Umbilical cord (tissue), 1 donor: ENCODE measurements at regions not wholly inside any gene's neighbourhood (a gene's known extent, or its start where the extent isn't known, plus 50 kb on each side); places are given as distances from the start of the nearest gene placed in this dataset.
A peak's percentile ranks its signal among the peaks of the same experiment; 100 is the strongest.

Experiments
- DNase-seq: peaks from one replicate; pipeline ENCODE4 v3.0.0-alpha.2; 2015; ENCODE audit warnings: low spot score

DNA sequence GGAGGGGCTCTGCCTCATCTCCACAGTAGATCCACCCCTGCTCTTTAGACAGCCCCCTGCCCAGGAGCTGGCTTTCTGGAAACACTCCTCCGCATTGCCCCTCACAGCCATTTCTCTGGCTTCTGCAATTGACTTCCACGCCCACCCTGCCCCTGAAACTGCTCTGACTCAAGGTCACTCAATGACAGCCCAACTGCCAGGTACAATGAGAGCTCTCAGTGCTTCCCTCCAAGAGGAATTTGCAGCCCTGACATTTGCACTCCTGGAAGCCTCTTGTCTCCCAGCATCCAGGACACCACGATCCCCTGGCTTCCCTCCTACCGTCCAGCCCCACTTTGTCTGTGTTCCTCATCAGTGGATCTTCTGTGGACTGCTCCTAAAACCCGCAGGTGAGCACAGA, 421.5 kb downstream of the SOX9 start:
- no peak for DNase-seq

DNA sequence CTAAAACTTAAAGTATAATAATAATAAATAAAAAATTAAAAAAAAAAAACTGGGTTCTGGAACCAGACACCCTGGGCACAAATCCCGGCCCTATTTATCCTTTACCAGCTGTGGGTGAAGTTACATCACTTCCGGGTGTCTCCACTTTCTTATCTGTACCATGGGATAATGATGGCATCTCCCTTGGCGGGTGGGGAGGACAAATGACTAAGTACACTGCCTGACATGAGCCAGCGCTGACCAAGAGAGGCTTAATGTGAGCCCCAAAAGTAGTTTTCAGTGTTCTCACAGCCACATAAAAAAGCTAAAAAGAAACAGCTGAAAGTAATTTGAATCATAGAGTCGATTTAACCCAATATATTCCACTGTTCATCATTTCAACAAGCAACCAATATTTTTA, 424.9 kb downstream of the SOX9 start:
- peak; percentile 60 for DNase-seq

DNA sequence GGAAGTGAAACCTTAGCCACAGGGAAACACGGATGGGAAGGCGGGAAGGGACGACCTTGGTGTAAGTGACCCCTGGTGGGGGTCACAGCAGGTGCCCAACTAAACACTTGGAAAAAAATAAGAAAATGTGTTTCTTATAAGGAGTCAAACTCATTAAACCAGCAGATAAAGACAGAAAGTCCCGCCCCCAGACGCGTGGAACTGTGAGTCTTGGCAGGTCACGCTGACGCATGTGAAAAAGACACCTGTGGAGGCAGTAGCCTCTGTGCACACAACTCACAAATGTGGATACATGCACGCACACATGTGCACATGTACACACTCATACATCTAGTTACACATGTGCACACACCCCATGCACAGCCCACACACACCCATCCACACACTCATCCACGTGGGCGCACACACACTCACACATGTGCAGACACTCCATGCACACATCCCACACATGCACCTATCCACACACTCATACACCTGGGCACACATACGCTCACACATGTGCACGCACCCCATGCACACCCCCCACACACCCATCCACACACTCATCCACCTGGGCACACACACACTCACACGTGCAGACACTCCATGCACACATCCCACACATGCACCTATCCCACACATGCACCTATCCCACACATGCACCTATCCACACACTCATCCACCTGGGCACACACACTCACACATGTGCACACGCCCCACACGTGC, 432.4 kb downstream of the SOX9 start:
- DNase-seq: no peak

DNA sequence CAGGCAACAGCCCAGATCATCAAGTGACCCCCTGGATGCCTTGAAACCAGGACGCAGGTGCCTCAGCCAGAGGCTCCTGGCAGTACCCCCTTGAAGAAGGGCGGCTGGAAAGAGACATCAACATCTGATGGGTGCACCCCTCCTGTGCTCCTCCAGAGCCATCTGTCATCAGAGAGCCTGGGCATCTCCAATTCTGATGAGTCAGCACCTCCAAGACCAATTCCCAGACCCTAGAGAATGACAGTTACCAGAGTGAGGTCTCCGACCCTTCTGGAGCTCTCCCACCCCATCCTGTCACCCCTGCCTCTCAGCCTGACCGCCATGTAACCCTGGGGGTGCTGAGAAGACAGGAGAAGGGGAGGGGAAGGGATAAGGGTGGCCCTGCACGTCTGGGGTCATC, 433.7 kb downstream of the SOX9 start:
- no peak for DNase-seq

DNA sequence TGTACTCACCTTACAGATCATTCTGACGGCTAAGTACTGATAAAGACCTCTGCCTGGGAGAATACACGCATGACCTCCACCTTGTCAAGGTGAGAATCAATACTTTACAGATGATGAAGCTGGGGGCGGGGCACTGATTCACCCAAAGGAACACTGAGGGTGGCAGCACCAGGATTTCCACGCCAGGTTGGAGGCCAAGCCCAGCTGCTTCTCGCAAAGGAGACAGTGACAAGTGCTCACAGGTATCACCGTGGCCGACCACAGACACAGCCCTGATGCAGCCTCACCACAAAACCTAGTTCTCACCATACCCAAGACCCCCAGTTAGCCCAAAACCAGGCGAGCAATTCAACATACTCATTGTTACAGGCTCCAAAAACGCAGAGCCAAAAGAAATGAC, 434.2 kb downstream of the SOX9 start:
- no peak for DNase-seq

DNA sequence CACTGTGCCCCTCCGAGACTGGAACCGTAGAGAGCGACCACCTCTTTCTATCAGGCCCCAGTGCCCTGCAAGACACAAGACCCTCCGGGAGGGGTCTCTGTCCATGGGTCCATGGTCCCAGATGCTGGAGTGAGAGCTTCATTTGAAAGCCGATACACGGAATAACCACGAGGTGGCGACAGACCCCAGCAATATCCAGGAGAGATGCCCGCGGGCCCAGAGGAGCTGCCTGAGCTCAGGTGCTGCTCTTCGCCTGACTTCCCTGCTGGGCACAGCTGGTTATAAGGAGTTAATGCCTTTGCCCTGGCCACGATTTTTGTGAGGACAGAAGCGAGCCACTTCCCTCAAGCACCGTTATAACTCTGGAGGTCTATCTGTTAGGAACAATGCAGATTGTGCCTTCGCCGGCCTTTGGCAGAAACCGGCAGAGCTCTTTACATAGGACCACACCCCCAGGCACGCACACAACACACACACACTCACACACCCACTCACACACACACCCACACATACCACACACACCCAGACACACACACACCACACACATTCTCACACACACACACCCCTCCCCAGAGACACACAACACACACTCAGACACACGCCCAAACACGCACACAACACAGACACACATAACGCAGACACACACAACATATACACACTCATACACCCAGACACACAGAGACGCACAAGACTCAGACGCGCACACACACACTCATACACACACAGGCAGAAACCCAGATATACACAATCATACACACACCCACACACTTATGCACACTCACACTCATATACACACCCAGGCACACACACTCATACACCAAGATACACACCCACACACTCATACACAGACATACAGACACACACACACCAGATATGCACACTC, 436.4 kb downstream of the SOX9 start:
- DNase-seq: peak; percentile 59

DNA sequence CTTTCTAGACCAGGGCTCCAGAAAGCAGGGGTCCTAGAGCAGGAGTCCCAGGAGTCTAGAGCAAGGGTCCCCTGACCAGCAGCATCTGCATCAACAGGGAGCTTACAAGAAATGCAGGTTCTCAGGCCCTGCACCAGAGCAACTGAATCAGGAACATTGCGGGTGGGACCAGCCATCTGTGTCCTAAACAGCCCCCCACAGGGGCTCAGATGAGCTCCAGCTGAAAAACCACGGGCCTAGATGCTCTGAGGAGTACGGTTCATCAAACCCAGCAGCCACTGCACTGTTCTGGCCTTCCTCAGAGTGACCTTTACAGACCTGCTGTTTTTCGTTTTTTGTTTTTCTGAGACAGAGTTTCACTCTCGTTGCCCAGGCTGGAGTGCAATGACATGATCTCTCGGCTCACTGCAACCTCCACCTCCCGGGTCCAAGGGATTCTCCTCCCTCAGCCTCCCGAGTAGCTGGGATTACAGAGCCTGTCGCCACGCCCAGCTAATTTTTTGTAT, 438.2 kb downstream of the SOX9 start:
- no peak for DNase-seq

DNA sequence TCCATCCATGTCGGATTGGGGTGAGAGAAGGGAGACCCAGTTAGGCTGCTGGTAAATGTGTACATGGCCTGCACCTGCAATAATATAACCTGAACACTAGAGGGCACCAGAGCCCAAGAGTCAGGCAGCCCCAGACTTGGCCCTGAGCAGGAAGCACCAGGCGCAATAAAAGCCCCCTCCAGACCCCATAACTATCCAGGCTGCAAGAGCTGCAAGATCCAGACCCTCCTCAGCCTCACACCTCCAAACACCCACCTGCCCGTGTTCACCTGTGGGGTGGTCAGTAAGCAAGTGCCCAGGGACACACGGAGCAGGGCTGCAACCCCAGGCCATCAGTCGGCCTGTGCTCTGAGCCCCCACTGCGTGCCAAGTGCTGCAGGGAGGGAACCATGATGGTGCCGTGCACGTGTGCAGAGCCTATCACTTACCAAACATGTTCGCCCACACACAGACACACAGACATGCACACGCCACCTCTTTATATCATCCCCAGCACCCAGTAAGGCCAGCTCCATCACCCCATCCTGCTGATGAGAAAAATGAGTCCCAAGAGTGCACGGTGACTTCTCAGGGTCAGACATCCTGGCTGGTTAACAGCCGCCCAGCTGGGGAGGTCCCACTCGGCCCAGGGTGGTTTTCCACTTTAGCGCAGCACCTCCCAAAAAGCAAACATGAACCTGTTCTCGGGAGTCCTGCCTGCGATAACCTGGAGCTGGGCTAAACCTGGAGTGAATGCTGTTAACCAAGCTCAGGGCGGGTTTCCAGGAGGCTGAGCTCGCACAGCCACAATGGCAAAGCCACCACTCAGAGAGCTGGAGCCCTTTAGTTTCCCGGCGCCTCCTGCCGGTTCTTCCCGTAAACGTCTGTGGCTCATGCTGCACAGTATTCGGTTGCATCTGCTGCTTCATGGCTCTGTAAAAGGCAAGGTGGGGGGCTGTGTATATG, 439.8 kb downstream of the SOX9 start:
- peak; percentile 38 for DNase-seq

DNA sequence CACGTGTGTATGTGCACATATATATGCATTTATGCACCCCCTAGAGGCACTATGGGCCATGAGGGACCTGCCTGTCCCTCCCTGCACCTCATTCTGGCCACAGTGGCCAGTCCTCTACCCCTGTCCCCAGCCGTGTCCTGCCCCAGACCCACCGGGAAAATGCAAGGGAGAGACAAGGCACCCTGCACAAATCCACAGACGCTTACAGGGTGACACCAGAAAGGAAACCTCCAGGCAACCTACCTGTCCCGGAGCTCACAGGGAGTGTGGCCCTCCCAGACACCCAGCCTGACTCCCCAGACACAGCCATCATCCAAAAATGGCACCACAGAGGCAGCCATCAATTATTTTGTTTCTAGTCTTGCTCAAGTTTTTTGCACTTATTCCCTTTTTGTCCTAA, 440.4 kb downstream of the SOX9 start:
- DNase-seq: no peak

DNA sequence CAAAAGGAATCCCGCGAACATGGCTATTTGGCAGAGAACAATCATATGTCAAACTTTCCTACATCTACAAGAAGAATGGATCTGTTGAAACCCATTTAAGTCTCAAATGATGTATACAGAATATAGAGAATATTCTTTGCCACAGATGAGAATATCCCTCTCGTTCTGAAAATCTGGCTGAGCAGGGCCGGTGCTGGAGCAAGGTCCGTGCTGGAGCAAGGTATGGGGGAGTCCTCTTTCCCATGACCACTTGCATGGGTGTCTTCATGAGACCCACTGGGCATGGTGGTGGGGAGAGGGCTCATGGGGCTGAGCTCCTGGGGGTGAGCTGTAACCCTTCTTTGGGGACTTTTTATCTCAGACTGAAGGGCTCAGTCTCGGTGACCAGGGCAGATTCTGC, 440.9 kb downstream of the SOX9 start:
- DNase-seq: no peak

DNA sequence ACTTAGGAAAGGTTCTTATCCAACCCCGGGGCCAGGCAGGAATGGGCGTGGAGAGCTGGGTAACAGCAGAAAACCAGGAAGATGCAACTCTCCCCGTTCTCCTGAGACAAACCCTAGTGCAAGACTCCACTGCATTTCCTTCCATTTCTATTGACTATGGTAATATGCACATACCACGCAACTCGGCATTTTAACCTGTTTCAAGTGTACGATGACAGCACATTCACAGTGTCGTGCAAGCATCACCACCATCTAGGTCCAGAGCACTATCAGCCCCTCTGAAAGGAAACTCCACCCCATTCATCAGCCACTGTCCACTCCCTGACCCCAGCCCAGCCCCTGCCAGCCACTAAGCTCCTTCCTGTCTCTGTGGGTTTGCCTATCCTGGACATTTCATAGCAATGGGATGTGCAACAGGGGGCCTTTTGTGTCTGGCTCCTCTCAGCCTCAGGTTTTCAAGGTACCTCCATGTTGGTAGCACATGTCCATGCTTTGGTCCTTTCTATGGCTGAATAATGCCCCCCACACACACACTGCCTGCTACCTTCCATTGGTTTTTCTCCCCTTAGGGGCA, 441.9 kb downstream of the SOX9 start:
- no peak for DNase-seq

DNA sequence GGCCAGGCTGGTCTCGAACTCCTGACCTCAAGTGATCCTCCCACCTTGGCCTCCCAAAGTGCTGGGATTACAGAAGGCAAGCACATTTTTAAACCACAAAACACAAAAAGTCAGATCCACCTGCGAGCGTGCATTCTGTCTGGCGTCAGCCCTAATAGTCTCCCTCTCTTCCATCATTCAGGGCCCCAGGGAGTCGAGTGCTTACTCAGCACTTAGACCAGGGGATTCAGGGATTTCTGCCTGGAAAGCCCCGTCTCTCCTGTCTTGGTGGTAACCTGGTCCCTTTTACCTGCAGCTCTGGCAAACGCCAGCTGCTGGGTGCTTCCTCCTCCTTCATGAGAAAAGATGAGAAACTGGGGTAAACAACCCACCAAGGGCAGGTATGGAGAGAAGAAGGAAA, 443.1 kb downstream of the SOX9 start:
- DNase-seq: no peak

DNA sequence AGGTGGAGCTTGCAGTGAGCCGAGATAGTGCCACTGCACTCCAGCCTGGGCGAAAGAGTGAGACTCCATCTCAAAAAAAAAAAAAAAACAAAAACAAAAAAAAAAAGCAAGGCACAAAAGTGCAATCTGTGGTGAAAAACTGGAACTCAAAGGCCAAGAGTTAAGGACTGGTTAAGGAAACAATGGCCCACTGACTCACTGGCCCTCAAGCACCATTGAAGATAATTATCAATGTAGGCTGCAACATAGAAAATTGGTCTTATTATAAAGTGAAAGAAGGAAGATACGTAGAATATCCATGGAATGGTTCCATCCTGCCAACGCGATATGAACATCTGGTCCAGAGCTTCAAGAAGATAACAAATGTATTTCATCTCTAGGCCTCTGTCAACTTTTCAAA, 444.2 kb downstream of the SOX9 start:
- DNase-seq: no peak

DNA sequence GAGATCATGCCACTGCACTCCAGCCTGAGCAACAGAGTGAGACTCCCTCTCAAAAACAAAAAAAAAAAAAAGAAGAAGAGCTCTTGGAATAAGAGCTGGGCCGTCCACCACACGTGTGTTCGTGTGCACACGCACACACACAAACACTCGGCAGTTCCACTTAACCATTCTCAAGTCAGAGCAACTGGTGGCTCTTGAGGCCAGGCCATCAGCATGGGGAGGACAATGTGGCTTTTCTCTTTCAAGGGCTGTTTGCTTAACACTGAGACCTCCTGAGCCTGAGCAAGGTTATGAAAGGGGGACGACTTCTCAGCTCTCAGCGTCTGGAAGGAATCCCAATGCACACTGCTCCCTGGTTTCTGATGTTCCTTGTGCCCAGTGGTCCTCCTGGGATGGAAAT, 444.9 kb downstream of the SOX9 start:
- DNase-seq: no peak

DNA sequence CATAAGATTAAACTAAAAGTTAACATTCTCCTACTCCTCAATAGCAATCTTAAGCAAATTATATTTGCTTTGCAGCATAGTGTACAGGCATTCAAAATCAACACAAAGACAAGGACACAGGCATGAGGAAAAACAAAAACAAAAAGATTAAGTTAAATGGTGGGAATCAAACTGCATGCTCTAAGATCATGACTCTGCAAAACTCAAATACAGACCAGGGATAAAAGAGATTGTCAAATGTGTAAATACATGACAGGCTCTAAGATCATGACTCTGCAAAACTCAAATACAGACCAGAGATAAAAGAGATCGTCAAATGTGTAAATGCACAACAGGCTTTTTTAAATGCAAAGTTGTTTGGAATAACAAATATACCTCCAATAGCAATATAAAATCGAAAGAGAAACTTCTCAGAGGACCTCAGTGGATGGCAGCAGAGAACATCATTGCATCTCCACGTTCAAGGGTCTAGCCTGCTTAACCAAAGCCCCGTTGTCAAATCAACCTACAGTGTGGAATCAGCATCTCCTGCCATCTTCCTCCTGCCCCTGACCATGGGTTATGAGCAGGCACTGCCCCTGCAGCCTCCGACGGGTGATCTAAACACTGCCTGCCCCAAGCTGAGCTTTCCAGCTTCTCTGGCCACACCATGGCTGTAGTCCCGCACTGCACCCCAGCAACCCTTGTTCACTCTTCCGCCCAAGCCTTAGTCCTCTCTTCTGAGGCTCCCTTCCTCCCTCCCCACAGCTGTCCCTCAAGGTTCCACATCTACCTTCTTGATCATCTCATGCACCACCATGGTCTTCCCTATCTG, 446.1 kb downstream of the SOX9 start:
- no peak for DNase-seq

DNA sequence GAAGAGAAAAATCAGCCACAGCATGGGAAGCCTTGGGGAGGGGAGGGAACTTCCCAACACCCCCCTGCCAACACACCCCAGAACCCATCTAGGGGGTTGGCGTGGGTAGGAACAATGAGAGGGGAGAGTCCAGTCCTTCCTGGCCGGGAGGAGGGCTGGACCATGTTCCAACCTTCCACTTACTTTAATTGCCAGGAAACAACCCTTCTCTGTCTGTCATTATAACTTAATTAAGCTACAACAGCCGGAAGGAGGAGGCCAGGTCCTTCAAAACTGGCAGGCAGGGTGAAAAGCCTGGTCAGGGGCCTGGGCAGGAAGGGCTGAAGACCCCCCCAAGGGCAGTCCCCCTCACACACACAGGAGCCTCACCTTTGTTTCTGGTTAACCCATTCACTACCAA, 447.0 kb downstream of the SOX9 start:
- no peak for DNase-seq

DNA sequence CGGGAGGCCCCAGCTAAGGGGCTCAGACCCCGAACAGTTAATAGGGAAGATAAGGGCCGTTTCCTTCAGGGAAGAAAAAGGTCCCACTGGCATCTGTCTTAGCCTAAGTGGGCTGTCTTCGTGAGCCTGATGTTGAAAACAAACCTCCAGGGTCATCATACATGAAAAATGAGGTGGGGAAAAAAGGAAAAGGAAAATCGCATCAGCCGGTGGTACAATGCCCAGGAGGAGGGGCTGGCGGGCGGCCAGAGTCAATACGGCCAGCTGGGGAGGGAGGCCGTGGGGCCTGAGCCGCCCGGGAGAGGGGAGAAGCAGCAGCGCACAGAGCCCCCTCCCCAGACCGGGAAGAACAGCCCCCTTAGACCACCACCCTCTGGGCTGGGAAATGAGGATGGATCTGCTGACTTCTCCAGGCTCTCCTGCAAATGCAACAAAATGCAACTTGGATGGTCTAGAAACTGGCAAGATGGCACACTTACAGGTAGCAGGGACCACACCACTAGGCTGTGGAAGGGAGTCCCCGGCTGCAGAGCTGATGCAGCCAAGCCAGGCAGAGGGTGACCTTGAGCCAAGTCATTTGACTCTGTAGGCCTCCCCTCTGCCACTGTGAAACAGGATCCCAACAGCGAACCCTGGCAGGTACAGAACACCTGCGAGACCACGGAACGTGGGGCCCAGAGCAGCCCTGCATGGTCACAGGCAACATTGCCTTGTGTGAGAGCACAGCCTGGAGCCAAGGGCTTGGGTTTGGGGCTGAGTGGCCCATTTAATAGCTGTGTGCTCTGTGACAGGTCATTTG, 448.5 kb downstream of the SOX9 start:
- DNase-seq: no peak

DNA sequence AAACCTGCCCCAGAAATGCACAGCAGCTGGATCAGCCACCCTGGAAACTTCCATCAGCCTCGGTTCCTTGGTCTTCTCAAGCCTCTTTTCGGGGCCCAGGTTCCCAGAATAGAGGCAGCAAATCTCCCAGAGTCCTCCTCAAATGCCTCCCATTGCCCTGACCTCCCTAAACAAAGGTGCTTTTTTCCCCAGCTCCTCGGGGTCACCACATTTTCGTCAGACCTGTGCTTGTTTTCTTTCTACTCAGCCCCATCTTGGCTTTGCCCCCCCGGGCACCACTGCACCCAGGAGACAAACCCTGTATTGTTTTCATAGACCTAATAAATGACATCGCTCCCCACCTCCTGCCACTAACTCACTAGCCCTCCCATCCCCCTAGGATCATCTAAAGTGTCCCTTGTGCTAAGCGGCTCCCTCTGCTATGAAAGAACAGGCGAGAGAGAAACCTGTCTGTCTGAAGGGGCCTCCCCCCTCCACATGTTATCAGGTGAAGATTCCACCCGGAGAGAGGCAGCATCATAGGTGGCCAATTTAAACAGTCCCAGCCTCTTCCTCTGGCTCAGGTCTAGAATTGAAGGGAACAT, 451.1 kb downstream of the SOX9 start:
- no peak for DNase-seq
